Endothelial cell of umbilical vein (primary cell): ENCODE measurements at regions not wholly inside any gene's neighbourhood (a gene's known extent, or its start where the extent isn't known, plus 50 kb on each side); places are given as distances from the start of the nearest gene placed in this dataset.

ENCODE experiments used
- BruUV-seq: library from RNA; stranded (reverse); fragments of 400-500 nt; replicated peaks from 2 replicates; lab custom pipeline; 2021; lab: Mats Ljungman, UMichigan
- CTCF ChIA-PET: fragments of 300-600, 350-600 bp; sonication (Branson Sonifier 250); formaldehyde crosslinking; loops from one replicate; lab custom pipeline; 2021; ENCODE audit warnings: antibody characterized with exemption, inconsistent platforms; lab: Charles Lee
- POLR2A ChIA-PET: fragments of 300-600, 350-600 bp; sonication (Branson Sonifier 250); formaldehyde crosslinking; loops from one replicate; lab custom pipeline; 2021; ENCODE audit warnings: antibody characterized with exemption, inconsistent platforms; lab: Charles Lee
- DNase-seq: peaks from one replicate; pipeline ENCODE4 v3.0.0-alpha.2; 2011; ENCODE audit warnings: low read depth, low spot score
- FAIRE-seq: peaks from 2 replicates; lab custom pipeline; 2011; peaks lifted over from hg19 to GRCh38; lab: Jason Lieb, UNC
- H2AFZ ChIP-seq: 2 replicates; pipeline ENCODE4 v1.6.0; 2012; ENCODE audit warnings: low read depth, low read length, control low read depth, inconsistent platforms
- H3K27ac ChIP-seq: 2 replicates; pipeline ENCODE4 v1.5.1; 2011; ENCODE audit warnings: low read depth, mild to moderate bottlenecking, control low read depth, low read length, moderate library complexity; ENCODE audit not compliant: insufficient read depth
- H3K27me3 ChIP-seq, 2 experiments: 2 replicates each; pipeline versions ENCODE4 v1.6.0 to v1.6.1; 2011; ENCODE audit warnings: low read length in 2 of 2, mixed read lengths in 1 of 2; ENCODE audit not compliant: control insufficient read depth in 2 of 2, insufficient read depth in 2 of 2
- H3K36me3 ChIP-seq, 2 experiments: 2 replicates in 1 of 2; 3 replicates in 1 of 2; pipeline ENCODE4 v1.5.1; 2011; ENCODE audit warnings: low read length in 2 of 2, mild to moderate bottlenecking in 1 of 2, moderate library complexity in 1 of 2; ENCODE audit not compliant: control insufficient read depth in 2 of 2, insufficient read depth in 2 of 2; ENCODE audit errors: extremely low read depth in 1 of 2
- H3K4me1 ChIP-seq: 3 replicates; pipeline ENCODE4 v1.5.1; 2011; ENCODE audit warnings: mild to moderate bottlenecking, low read length; ENCODE audit not compliant: control insufficient read depth, insufficient read depth; ENCODE audit errors: extremely low read depth
- H3K4me2 ChIP-seq: 2 replicates; pipeline ENCODE4 v1.6.1; 2011; ENCODE audit warnings: low read length, control low read depth, mixed read lengths; ENCODE audit not compliant: insufficient read depth
- H3K4me3 ChIP-seq, 3 experiments: fragments of 200-600 bp in 1 of 3; sonication (generic), shearing (Covaris generic) in 1 of 3; replicated peaks in 1 of 3; 2 replicates each; pipeline ENCODE4 v1.5.1; 2011 to 2016; ENCODE audit warnings: control low read depth in 3 of 3, low read length in 3 of 3, mild to moderate bottlenecking in 2 of 3, inconsistent platforms in 1 of 3, low read depth in 1 of 3, moderate library complexity in 1 of 3; ENCODE audit not compliant: insufficient read depth in 1 of 3
- H3K79me2 ChIP-seq: 2 replicates; pipeline ENCODE4 v1.6.0; 2012; ENCODE audit warnings: low read length, inconsistent platforms; ENCODE audit not compliant: control insufficient read depth, insufficient read depth
- H3K9ac ChIP-seq: replicated peaks from 2 replicates; pipeline ENCODE3; 2011; ENCODE audit warnings: low read length, control low read depth; ENCODE audit not compliant: insufficient read depth; ENCODE audit errors: extremely low read depth
- H3K9me1 ChIP-seq: replicated peaks from 3 replicates; pipeline ENCODE4 v1.6.0; 2011; ENCODE audit warnings: mild to moderate bottlenecking, low read length; ENCODE audit not compliant: control insufficient read depth, insufficient read depth; ENCODE audit errors: extremely low read depth
- H3K9me3 ChIP-seq: replicated peaks from 2 replicates; pipeline ENCODE4 v1.5.1; 2012; ENCODE audit warnings: low read length, inconsistent platforms; ENCODE audit not compliant: control insufficient read depth, insufficient read depth
- H4K20me1 ChIP-seq: replicated peaks from 2 replicates; pipeline ENCODE3; 2011; ENCODE audit warnings: mild to moderate bottlenecking, low read length; ENCODE audit not compliant: control insufficient read depth, insufficient read depth; ENCODE audit errors: extremely low read depth
- CTCF ChIP-seq, 2 donors: IDR thresholded peaks; 1 replicate in 1 of 2; 2 replicates in 1 of 2; pipeline ENCODE4 v1.5.1; 2011; ENCODE audit warnings: low read length in 2 of 2, mild to moderate bottlenecking in 2 of 2, moderate library complexity in 2 of 2, control low read depth in 1 of 2, inconsistent platforms in 1 of 2, low read depth in 1 of 2; ENCODE audit not compliant: insufficient read depth in 1 of 2; ENCODE audit errors: extremely low read depth in 1 of 2
- EZH2 ChIP-seq: IDR thresholded peaks from 2 replicates; pipeline ENCODE4 v1.6.1; 2012; ENCODE audit warnings: borderline replicate concordance, low read depth, mild to moderate bottlenecking, moderate library complexity, low read length, inconsistent platforms; ENCODE audit not compliant: severe bottlenecking
- FOS ChIP-seq: IDR thresholded peaks from 2 replicates; pipeline ENCODE4 v1.6.1; 2011; ENCODE audit warnings: mild to moderate bottlenecking, low read length, moderate library complexity, borderline replicate concordance; ENCODE audit not compliant: insufficient read depth
- GATA2 ChIP-seq: IDR thresholded peaks from 2 replicates; pipeline ENCODE4 v1.7.0; 2011; ENCODE audit warnings: low read depth, mild to moderate bottlenecking, moderate library complexity, mixed read lengths, low read length; ENCODE audit not compliant: insufficient read length, insufficient read depth
- JUN ChIP-seq: IDR thresholded peaks from 2 replicates; pipeline ENCODE4 v1.6.1; 2011; ENCODE audit warnings: borderline replicate concordance, low read depth; ENCODE audit not compliant: insufficient read length, insufficient read depth
- MAX ChIP-seq: IDR thresholded peaks from 2 replicates; pipeline ENCODE4 v1.6.1; 2011; ENCODE audit not compliant: insufficient read depth, insufficient read length
- MYC ChIP-seq: IDR thresholded peaks from one replicate; pipeline ENCODE4 v1.6.1; 2011; ENCODE audit warnings: mild to moderate bottlenecking, low read depth, low read length
- POLR2A ChIP-seq: IDR thresholded peaks from 2 replicates; pipeline ENCODE4 v1.6.1; 2012; ENCODE audit warnings: low read depth, mild to moderate bottlenecking, control low read depth, low read length
- POLR2AphosphoS5 ChIP-seq: IDR thresholded peaks from 2 replicates; pipeline ENCODE4 v1.6.1; 2012; ENCODE audit warnings: low read depth, mild to moderate bottlenecking, control low read depth, low read length, moderate library complexity; ENCODE audit not compliant: insufficient read depth
- dilution Hi-C: fragments of 300-500 bp; cut with MboI; formaldehyde crosslinking; loops from one replicate; pipeline ENCODE4 v1.15.0; 2019; ENCODE audit warnings: low sequenced_read_pairs; ENCODE audit not compliant: extremely low pct_ligation_motif_present
- intact Hi-C: fragments of 100-400 bp; cut with micrococcal nuclease; formaldehyde crosslinking; loops from one replicate; pipeline ENCODE4 v1.10.0; 2022

GRCh38 chr3:128546646-128547045 is 53.6 kb upstream of the GATA2 start:
- TF ChIP-seq POLR2A (no peak), JUN (no peak), POLR2AphosphoS5 (no peak), GATA2 (no peak), EZH2 (no peak), MAX (no peak), MYC (no peak), CTCF (IDR thresholded peaks at IDR 0.05; ENCODE audit: extremely low read depth in 1 of 2, insufficient read depth in 1 of 2, low read depth in 1 of 2, low read length in 2 of 2) (no peak), FOS (no peak)
- H3K4me2 ChIP-seq: no peak overlapping the region
- DNase-seq: no peak
- H4K20me1 ChIP-seq: no peaks in the 10 kb centered on the region
- peaks cover 27% of the 10 kb centered on the region for H3K4me1 ChIP-seq
- H3K27me3 ChIP-seq: peaks cover 0 to 2% of the 10 kb centered on the region in 2 experiments
- dilution Hi-C loops: no loop called here
- H3K9me3 ChIP-seq: no peaks in the 10 kb centered on the region
- no peaks in the 10 kb centered on the region for H3K79me2 ChIP-seq
- H3K9me1 ChIP-seq: no peaks in the 10 kb centered on the region
- no peaks in the 10 kb centered on the region for H3K36me3 ChIP-seq
- FAIRE-seq: no peak
- CTCF ChIA-PET: interaction anchor here (0.7 to 1.5 kb wide), 2 partner anchors 11 to 19 kb away, joined by 3 to 5 read pairs; no protein-coding TSS in a partner anchor
- intact Hi-C loops: no loop called here
- no peak overlapping the region for H3K27ac ChIP-seq
- no peak overlapping the region for H3K4me3 ChIP-seq
- no TSS peak for BruUV-seq
- H2AFZ ChIP-seq: no peak overlapping the region
- POLR2A ChIA-PET: no interaction called here
- H3K9ac ChIP-seq: no peak overlapping the region
